H1 (cell line): ENCODE measurements at regions not wholly inside any gene's neighbourhood (a gene's known extent, or its start where the extent isn't known, plus 50 kb on each side); places are given as distances from the start of the nearest gene placed in this dataset.

Source experiments
- CTCF ChIA-PET: fragments of 300-600 bp; sonication (Branson Sonifier 250); formaldehyde crosslinking; loops from one replicate; lab custom pipeline; 2021; ENCODE audit not compliant: partially characterized antibody; lab: Charles Lee
- POLR2A ChIA-PET: fragments of 300-600 bp; sonication (Branson Sonifier 250); formaldehyde crosslinking; loops from one replicate; lab custom pipeline; 2021; ENCODE audit warnings: inconsistent platforms; ENCODE audit not compliant: partially characterized antibody; lab: Charles Lee
- DNase-seq, 2 experiments: peaks; one replicate each; pipeline versions ENCODE4 v3.0.0 to v3.0.0-alpha.2; 2010 to 2022; ENCODE audit warnings: low spot score in 2 of 2, low read depth in 1 of 2, mixed read lengths in 1 of 2
- FAIRE-seq: peaks from 2 replicates; lab custom pipeline; 2011; peaks lifted over from hg19 to GRCh38; lab: Jason Lieb, UNC
- H2AFZ ChIP-seq: 2 replicates; pipeline ENCODE4 v1.8.1; 2012; ENCODE audit warnings: low read length, inconsistent platforms
- H2AK5ac ChIP-seq: 2 replicates; pipeline ENCODE4 v1.6.1; 2013; ENCODE audit warnings: low read depth, low read length
- H2BK120ac ChIP-seq: replicated peaks from 2 replicates; pipeline ENCODE3; 2013; ENCODE audit warnings: low read depth, low read length, inconsistent platforms
- H2BK12ac ChIP-seq: 2 replicates; pipeline ENCODE4 v1.6.1; 2013; ENCODE audit warnings: low read depth, low read length
- H2BK15ac ChIP-seq: 2 replicates; pipeline ENCODE4 v1.6.1; 2013; ENCODE audit warnings: low read length
- H2BK20ac ChIP-seq: 2 replicates; pipeline ENCODE4 v1.6.1; 2013; ENCODE audit warnings: low read length
- H2BK5ac ChIP-seq: 2 replicates; pipeline ENCODE4 v1.6.1; 2013; ENCODE audit warnings: low read depth, low read length
- H3K14ac ChIP-seq: 2 replicates; pipeline ENCODE4 v1.6.1; 2013; ENCODE audit warnings: inconsistent platforms; ENCODE audit not compliant: insufficient read length
- H3K18ac ChIP-seq: 2 replicates; pipeline ENCODE4 v1.6.1; 2013; ENCODE audit warnings: low read length; ENCODE audit errors: extremely low read depth
- H3K23ac ChIP-seq: 2 replicates; pipeline ENCODE4 v1.6.1; 2013; ENCODE audit warnings: inconsistent platforms; ENCODE audit not compliant: insufficient read length
- H3K23me2 ChIP-seq: 2 replicates; pipeline ENCODE4 v1.6.1; 2013; ENCODE audit warnings: low read depth, low read length
- H3K27ac ChIP-seq: 2 replicates; pipeline ENCODE4 v1.6.1; 2011; ENCODE audit warnings: low read depth, low read length, inconsistent platforms
- H3K27me3 ChIP-seq, 4 experiments: replicated peaks in 1 of 4; 1 replicate in 1 of 4; 2 replicates in 3 of 4; pipeline versions ENCODE4 v1.6.1 to v1.8.1; 2011 to 2013; ENCODE audit warnings: low read length in 3 of 4, mild to moderate bottlenecking in 3 of 4, inconsistent platforms in 2 of 4, mixed read lengths in 2 of 4, moderate library complexity in 1 of 4; ENCODE audit not compliant: control insufficient read depth in 3 of 4, insufficient read depth in 3 of 4; ENCODE audit errors: extremely low read depth in 1 of 4
- H3K36me3 ChIP-seq, 4 experiments: 2 replicates each; pipeline versions ENCODE4 v1.6.1 to v1.8.1; 2011 to 2013; ENCODE audit warnings: mild to moderate bottlenecking in 4 of 4, low read length in 3 of 4, moderate library complexity in 2 of 4, control low read depth in 1 of 4, inconsistent platforms in 1 of 4; ENCODE audit not compliant: insufficient read depth in 4 of 4, control insufficient read depth in 2 of 4
- H3K4ac ChIP-seq: replicated peaks from 2 replicates; pipeline ENCODE3; 2013; ENCODE audit warnings: low read length, low read depth, mixed read lengths, inconsistent platforms; ENCODE audit not compliant: insufficient read length
- H3K4me1 ChIP-seq, 4 experiments: replicated peaks in 1 of 4; 1 replicate in 1 of 4; 2 replicates in 3 of 4; pipeline versions ENCODE4 v1.6.1 to v1.8.1; 2011 to 2013; ENCODE audit warnings: low read length in 3 of 4, inconsistent platforms in 2 of 4, mixed read lengths in 1 of 4; ENCODE audit not compliant: insufficient read depth in 4 of 4, control insufficient read depth in 3 of 4
- H3K4me2 ChIP-seq, 2 experiments: 2 replicates each; pipeline versions ENCODE4 v1.6.1 to v1.8.1; 2011 to 2013; ENCODE audit warnings: low read depth in 2 of 2, low read length in 2 of 2, control low read depth in 1 of 2, inconsistent platforms in 1 of 2, mild to moderate bottlenecking in 1 of 2; ENCODE audit not compliant: insufficient read depth in 1 of 2
- H3K4me3 ChIP-seq, 4 experiments: fragments of 200-600, 300-600 bp in 1 of 4; sonication (generic), shearing (Covaris generic), sonication (Bioruptor Twin) in 1 of 4; 2 replicates each; pipeline versions ENCODE4 v1.5.1 to v1.8.1; 2011 to 2016; ENCODE audit warnings: low read length in 4 of 4, low read depth in 3 of 4, control low read depth in 2 of 4, inconsistent platforms in 2 of 4, mild to moderate bottlenecking in 2 of 4, mixed read lengths in 1 of 4, moderate library complexity in 1 of 4; ENCODE audit not compliant: insufficient read depth in 2 of 4; ENCODE audit errors: extremely low read depth in 1 of 4
- H3K56ac ChIP-seq: replicated peaks from 2 replicates; pipeline ENCODE3; 2013; ENCODE audit warnings: low read depth, mild to moderate bottlenecking, mixed read lengths, low read length, inconsistent platforms; ENCODE audit not compliant: insufficient read length
- H3K79me1 ChIP-seq: 2 replicates; pipeline ENCODE4 v1.6.1; 2013; ENCODE audit warnings: low read depth, low read length, control low read depth
- H3K79me2 ChIP-seq, 2 experiments: 2 replicates each; pipeline versions ENCODE4 v1.6.1 to v1.8.1; 2012 to 2013; ENCODE audit warnings: low read length in 2 of 2, mild to moderate bottlenecking in 2 of 2, inconsistent platforms in 1 of 2; ENCODE audit not compliant: insufficient read depth in 2 of 2, control insufficient read depth in 1 of 2
- H3K9ac ChIP-seq, 4 experiments: replicated peaks in 1 of 4; 1 replicate in 1 of 4; 2 replicates in 3 of 4; pipeline versions ENCODE4 v1.6.1 to v1.8.1; 2011 to 2013; ENCODE audit warnings: low read depth in 3 of 4, low read length in 3 of 4, control low read depth in 2 of 4, mild to moderate bottlenecking in 2 of 4, moderate library complexity in 2 of 4, inconsistent platforms in 1 of 4; ENCODE audit errors: extremely low read depth in 1 of 4
- H3K9me3 ChIP-seq, 2 experiments: 2 replicates each; pipeline versions ENCODE4 v1.6.1 to v1.8.1; 2012 to 2013; ENCODE audit warnings: mild to moderate bottlenecking in 2 of 2, moderate library complexity in 2 of 2, control low read depth in 1 of 2, inconsistent platforms in 1 of 2, low read depth in 1 of 2, low read length in 1 of 2, mixed read lengths in 1 of 2; ENCODE audit not compliant: insufficient read depth in 2 of 2
- H4K20me1 ChIP-seq, 2 experiments: replicated peaks in 1 of 2; 2 replicates each; pipeline versions ENCODE3 to v1.8.1; 2011 to 2013; ENCODE audit warnings: inconsistent platforms in 2 of 2, low read length in 2 of 2, mild to moderate bottlenecking in 1 of 2; ENCODE audit not compliant: insufficient read depth in 2 of 2, control insufficient read depth in 1 of 2
- H4K5ac ChIP-seq: 2 replicates; pipeline ENCODE4 v1.6.1; 2013; ENCODE audit warnings: low read length, low read depth, mixed read lengths, inconsistent platforms; ENCODE audit not compliant: insufficient read length
- H4K8ac ChIP-seq: 2 replicates; pipeline ENCODE4 v1.8.0; 2013; ENCODE audit warnings: mild to moderate bottlenecking, moderate library complexity, low read length, inconsistent platforms; ENCODE audit not compliant: insufficient read depth; ENCODE audit errors: extremely low read depth
- H4K91ac ChIP-seq: replicated peaks from 2 replicates; pipeline ENCODE3; 2013; ENCODE audit warnings: low read length, mixed read lengths, inconsistent platforms; ENCODE audit not compliant: insufficient read length
- CBX8 ChIP-seq: fragments of 300-800, 300-1000 bp; sonication (generic); IDR thresholded peaks from 2 replicates; pipeline ENCODE4 v1.7.1; 2016; ENCODE audit warnings: low read depth, low read length, borderline replicate concordance
- CHD2 ChIP-seq: IDR thresholded peaks from 2 replicates; pipeline ENCODE4 v1.6.1; 2012; ENCODE audit warnings: low read length, improper control_type of control experiment
- EP300 ChIP-seq, 2 experiments: IDR thresholded peaks; 1 replicate in 1 of 2; 2 replicates in 1 of 2; pipeline ENCODE4 v1.6.1; 2011 to 2012; ENCODE audit warnings: low read depth in 2 of 2, low read length in 2 of 2, mild to moderate bottlenecking in 2 of 2, borderline replicate concordance in 1 of 2, inconsistent platforms in 1 of 2, moderate library complexity in 1 of 2
- SP1 ChIP-seq: IDR thresholded peaks from 2 replicates; pipeline ENCODE4 v1.6.1; 2011; ENCODE audit warnings: low read depth, low read length
- TEAD4 ChIP-seq: IDR thresholded peaks from 2 replicates; pipeline ENCODE4 v1.6.1; 2012; ENCODE audit warnings: low read depth, low read length, inconsistent platforms, mixed read lengths

- H2AK5ac ChIP-seq, result no peak overlapping the region
- H3K18ac ChIP-seq, result no peak overlapping the region
- no peak overlapping the region for H2BK120ac ChIP-seq
- H4K20me1 ChIP-seq, result no peaks in the 10 kb centered on the region
- no peak overlapping the region for H2BK5ac ChIP-seq
- no peak overlapping the region for H3K27ac ChIP-seq
- no peaks in the 10 kb centered on the region for H3K23me2 ChIP-seq
- no peak overlapping the region for H4K91ac ChIP-seq
- H2BK20ac ChIP-seq, result no peak overlapping the region
- H3K79me2 ChIP-seq, result no peaks in the 10 kb centered on the region
- no peak overlapping the region for H3K4me3 ChIP-seq
- no peak overlapping the region for H2BK15ac ChIP-seq
- no peaks in the 10 kb centered on the region for H3K9me3 ChIP-seq
- H3K4ac ChIP-seq, result no peak overlapping the region
- CTCF ChIA-PET, result interaction anchor here (1.1 to 1.4 kb wide), 3 partner anchors 11 to 167 kb away, joined by 3 to 4 read pairs (median 3); no protein-coding TSS in a partner anchor
- no peaks in the 10 kb centered on the region for H3K27me3 ChIP-seq
- no peaks in the 10 kb centered on the region for H3K4me1 ChIP-seq
- H4K5ac ChIP-seq, result no peak overlapping the region
- no peaks in the 10 kb centered on the region for H3K79me1 ChIP-seq
- no peak overlapping the region for H3K14ac ChIP-seq
- no peak overlapping the region for H3K4me2 ChIP-seq
- DNase-seq (no peak), FAIRE-seq (no peak)
- H3K9ac ChIP-seq, result no peak overlapping the region
- POLR2A ChIA-PET, result no interaction called here
- no peak overlapping the region for H3K23ac ChIP-seq
- TF ChIP-seq TEAD4, result no peak
- TF ChIP-seq CHD2, result no peak
- TF ChIP-seq CBX8, result no peak
- no peak for TF ChIP-seq SP1
- TF ChIP-seq EP300 (IDR thresholded peaks at IDR 0.05; ENCODE audit: borderline replicate concordance in 1 of 2, low read depth in 2 of 2, low read length in 2 of 2), result no peak
- H3K56ac ChIP-seq, result no peak overlapping the region
- H2BK12ac ChIP-seq, result no peak overlapping the region
- H4K8ac ChIP-seq, result no peak overlapping the region
- H2AFZ ChIP-seq, result no peak overlapping the region
- no peaks in the 10 kb centered on the region for H3K36me3 ChIP-seq
These were observed 105.2 kb upstream of the DCBLD2 start for GRCh38 chr3:99006686-99007085.
